Breast epithelium (tissue), 3 donors: ENCODE measurements at regions not wholly inside any gene's neighbourhood (a gene's known extent, or its start where the extent isn't known, plus 50 kb on each side); places are given as distances from the start of the nearest gene placed in this dataset.

Experiments used
- CTCF ChIP-seq, 3 donors: fragments of 450-650 bp; IDR thresholded peaks; one replicate each; pipeline ENCODE4 v1.5.1; 2016 to 2017; ENCODE audit warnings: antibody characterized with exemption in 3 of 3, mild to moderate bottlenecking in 3 of 3, moderate library complexity in 3 of 3
- POLR2AphosphoS5 ChIP-seq, 3 donors: sonication (generic); formaldehyde crosslinking; IDR thresholded peaks; one replicate each; pipeline ENCODE4 v1.6.1; 2017; ENCODE audit warnings: antibody characterized with exemption in 3 of 3

GRCh38 chr5:8350644-8351339, 481.8 kb downstream of the MTRR start:
- no peak for TF ChIP-seq CTCF (IDR thresholded peaks at IDR 0.05)
- no peak for TF ChIP-seq POLR2AphosphoS5 (IDR thresholded peaks at IDR 0.05)
